Right lobe of liver (tissue), 6 donors: ENCODE measurements at regions not wholly inside any gene's neighbourhood (a gene's known extent, or its start where the extent isn't known, plus 50 kb on each side); places are given as distances from the start of the nearest gene placed in this dataset.

ENCODE experiments used
- ATAC-seq, 4 donors: fragments of 200-7000 bp; cut with Tn5 transposase; one replicate each; pipeline ENCODE4 v1.9.1; 2020; ENCODE audit warnings: mild to moderate bottlenecking in 4 of 4, moderate library complexity in 4 of 4
- DNase-seq, 3 donors: peaks; one replicate each; pipeline ENCODE4 v3.0.0-alpha.2; 2020
- H3K27ac ChIP-seq, 3 donors: fragments of 200-600 bp; one replicate each; pipeline ENCODE4 v1.8.0; 2022
- H3K27me3 ChIP-seq, 2 donors: fragments of 200-600 bp; one replicate each; pipeline ENCODE4 v1.8.0; 2022
- H3K36me3 ChIP-seq, 4 donors: fragments of 200-600 bp; sonication (generic) in 1 of 4; one replicate each; pipeline versions ENCODE4 v1.5.1 to v1.8.0; 2017 to 2022; ENCODE audit warnings: control low read depth in 1 of 4
- H3K4me1 ChIP-seq, 4 donors: fragments of 200-600 bp; sonication (generic) in 1 of 4; one replicate each; pipeline versions ENCODE4 v1.5.1 to v1.8.0; 2017 to 2022; ENCODE audit warnings: control low read depth in 1 of 4
- H3K4me3 ChIP-seq, 3 donors: fragments of 200-600 bp; one replicate each; pipeline ENCODE4 v1.8.0; 2022
- H3K9me3 ChIP-seq, 4 donors: fragments of 200-600 bp; sonication (generic) in 1 of 4; one replicate each; pipeline versions ENCODE4 v1.5.1 to v1.8.0; 2017 to 2022; ENCODE audit warnings: control low read depth in 1 of 4
- POLR2A ChIP-seq: fragments of 450-650 bp; IDR thresholded peaks from one replicate; pipeline ENCODE4 v1.6.1; 2017; ENCODE audit warnings: antibody characterized with exemption, mild to moderate bottlenecking
- WGBS: methylation state at CpG from one replicate; pipeline ENCODE4 v1.1.6; 2018; ENCODE audit warnings: low coverage, low lambda C conversion rate; ENCODE audit not compliant: insufficient coverage; ENCODE audit errors: missing lambda C conversion rate; 5-methylcytosine and 5-hydroxymethylcytosine counted together
- intact Hi-C, 2 donors: fragments of 100-400 bp; cut with DNase I; formaldehyde crosslinking; loops; one replicate each; pipeline versions ENCODE4 v1.11.2 to v1.14.1; 2022
- TF ChIP-seq, protein P1 (sequence below), 4 donors: fragments of 200-600 bp in 3 of 4; fragments of 450-650 bp in 1 of 4; IDR thresholded peaks; one replicate each; pipeline versions ENCODE4 v1.5.1 to v1.8.0; 2016 to 2022; ENCODE audit warnings: antibody characterized with exemption in 4 of 4, mild to moderate bottlenecking in 2 of 4
- donor health status: DM: no; HTN: yes; CAD: no.
- donor health status: DM: no; HTN: no; CAD: no.
- donor health status: DM: no; HTN: no; CAD: no.
- donor health status: DM: no; HTN: yes; CAD: no.
- donor health status: DM: no; HTN: yes; CAD: no.

DNA sequence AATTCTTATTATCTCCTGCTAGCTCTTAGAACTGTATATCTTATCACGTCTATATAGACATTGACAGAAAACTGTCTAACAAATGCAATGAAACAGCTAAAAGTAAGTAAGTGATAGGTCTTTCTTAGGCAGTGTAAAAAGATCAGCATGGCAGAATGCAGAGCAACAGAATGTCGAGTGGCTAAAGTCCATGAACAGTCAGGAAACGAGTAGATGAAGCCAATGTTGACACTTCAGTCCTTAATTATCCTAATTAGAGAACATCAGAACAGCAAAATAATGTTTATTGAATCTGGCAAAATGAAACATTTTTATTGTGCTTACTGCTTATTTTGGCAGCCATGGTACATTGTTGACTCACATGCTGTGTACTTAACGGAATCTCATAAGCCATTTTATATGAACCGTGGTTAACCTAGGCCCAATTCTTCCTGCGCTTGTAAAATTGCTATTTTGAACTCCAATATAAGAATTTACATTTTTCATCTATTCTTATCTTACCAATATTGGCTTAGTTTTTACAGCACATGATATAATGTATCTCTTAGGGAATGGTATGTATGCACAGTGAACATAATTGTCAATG is 748.1 kb downstream of the DACH1 start:
- no peak for ATAC-seq

DNA sequence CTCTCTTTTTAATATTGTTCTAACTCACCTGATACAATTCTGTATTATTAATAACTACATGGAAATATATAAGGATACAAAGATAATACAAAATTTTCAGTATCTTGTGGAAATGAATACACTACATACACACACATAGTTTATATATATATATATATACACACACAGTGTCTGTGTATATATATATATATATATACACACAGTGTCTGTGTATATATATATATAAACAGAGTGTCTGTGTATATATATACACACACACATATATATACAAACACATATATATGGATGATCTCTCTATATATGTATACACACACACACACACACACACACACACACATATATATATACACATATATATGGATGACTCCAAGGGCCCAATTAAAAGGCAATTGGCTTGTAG is 749.1 kb downstream of the DACH1 start:
- ATAC-seq: no peak
- Histone ChIP-seq H3K4me1 (no peaks in the 10 kb centered on the region), H3K9me3 (no peaks in the 10 kb centered on the region), H3K27ac (no peak overlapping the region), H3K27me3 (no peaks in the 10 kb centered on the region), H3K36me3 (no peaks in the 10 kb centered on the region), H3K4me3 (no peak overlapping the region)
- no peak for DNase-seq
- intact Hi-C loops: no loop called here
- TF ChIP-seq, protein P1, sequence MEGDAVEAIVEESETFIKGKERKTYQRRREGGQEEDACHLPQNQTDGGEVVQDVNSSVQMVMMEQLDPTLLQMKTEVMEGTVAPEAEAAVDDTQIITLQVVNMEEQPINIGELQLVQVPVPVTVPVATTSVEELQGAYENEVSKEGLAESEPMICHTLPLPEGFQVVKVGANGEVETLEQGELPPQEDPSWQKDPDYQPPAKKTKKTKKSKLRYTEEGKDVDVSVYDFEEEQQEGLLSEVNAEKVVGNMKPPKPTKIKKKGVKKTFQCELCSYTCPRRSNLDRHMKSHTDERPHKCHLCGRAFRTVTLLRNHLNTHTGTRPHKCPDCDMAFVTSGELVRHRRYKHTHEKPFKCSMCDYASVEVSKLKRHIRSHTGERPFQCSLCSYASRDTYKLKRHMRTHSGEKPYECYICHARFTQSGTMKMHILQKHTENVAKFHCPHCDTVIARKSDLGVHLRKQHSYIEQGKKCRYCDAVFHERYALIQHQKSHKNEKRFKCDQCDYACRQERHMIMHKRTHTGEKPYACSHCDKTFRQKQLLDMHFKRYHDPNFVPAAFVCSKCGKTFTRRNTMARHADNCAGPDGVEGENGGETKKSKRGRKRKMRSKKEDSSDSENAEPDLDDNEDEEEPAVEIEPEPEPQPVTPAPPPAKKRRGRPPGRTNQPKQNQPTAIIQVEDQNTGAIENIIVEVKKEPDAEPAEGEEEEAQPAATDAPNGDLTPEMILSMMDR (IDR thresholded peaks at IDR 0.05): no peak
- TF ChIP-seq POLR2A: no peak

More for the DNA sequence above, 748.1 kb downstream of the DACH1 start:
- no peaks in the 10 kb centered on the region for H3K27me3 ChIP-seq
- no peak for DNase-seq
- no peak overlapping the region for H3K4me3 ChIP-seq
- 83% methylated on average over 6 of the region's 6 CpGs for WGBS
- H3K4me1 ChIP-seq: no peaks in the 10 kb centered on the region
- TF ChIP-seq, protein P1 (IDR thresholded peaks at IDR 0.05): no peak
- TF ChIP-seq POLR2A: no peak
- H3K27ac ChIP-seq: no peak overlapping the region
- intact Hi-C loops: no loop called here
- no peaks in the 10 kb centered on the region for H3K9me3 ChIP-seq
- H3K36me3 ChIP-seq: no peaks in the 10 kb centered on the region

DNA sequence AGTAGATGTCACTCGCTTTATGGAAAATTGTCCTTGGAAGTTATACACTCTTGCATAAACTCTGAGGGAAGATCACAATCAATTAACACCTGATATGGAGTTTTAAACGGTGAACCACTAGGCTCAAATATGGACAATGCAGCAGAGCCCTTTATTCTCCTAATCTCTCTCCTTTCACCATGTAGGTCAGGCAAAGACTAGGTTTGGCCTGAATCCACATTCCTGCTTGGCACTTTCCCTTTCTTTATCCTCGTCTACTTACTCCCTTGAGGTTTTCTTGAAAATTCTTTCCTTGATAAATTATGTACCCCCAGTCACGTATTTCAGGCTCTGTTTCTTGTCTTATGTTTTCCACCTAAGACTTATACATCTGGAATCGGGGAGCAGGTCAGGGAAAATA is 751.7 kb downstream of the DACH1 start:
- Histone ChIP-seq H3K4me3 (no peak overlapping the region), H3K4me1 (no peaks in the 10 kb centered on the region), H3K27me3 (no peaks in the 10 kb centered on the region), H3K9me3 (no peaks in the 10 kb centered on the region), H3K27ac (no peak overlapping the region), H3K36me3 (no peaks in the 10 kb centered on the region)
- TF ChIP-seq, protein P1 (IDR thresholded peaks at IDR 0.05): no peak
- no peak for TF ChIP-seq POLR2A
- no peak for DNase-seq
- 46% methylated on average over 5 of the region's 5 CpGs for WGBS
- intact Hi-C loops: no loop called here
- no peak for ATAC-seq

DNA sequence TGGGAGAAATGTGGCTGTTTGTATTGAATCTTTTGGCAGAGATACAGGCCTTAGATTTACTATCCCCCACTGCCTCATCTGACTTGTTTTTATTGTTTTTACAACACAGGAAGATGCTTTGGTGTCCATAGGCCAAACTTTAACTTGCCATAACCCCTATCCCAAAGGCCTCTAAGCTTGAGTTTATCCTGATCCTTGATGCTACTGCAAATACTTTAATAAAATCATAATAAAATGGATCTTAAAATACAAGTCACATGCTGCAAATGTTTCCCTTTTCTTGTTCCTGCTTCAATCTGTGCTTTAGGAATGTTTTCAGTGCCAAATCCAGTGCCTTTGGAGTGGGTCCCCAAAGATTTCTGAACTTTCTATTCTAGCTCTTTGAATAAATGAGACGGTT is 770.6 kb downstream of the DACH1 start:
- H3K27me3 ChIP-seq: no peaks in the 10 kb centered on the region
- no peak overlapping the region for H3K27ac ChIP-seq
- TF ChIP-seq, protein P1 (IDR thresholded peaks at IDR 0.05): no peak
- TF ChIP-seq POLR2A: no peak
- no peaks in the 10 kb centered on the region for H3K4me1 ChIP-seq
- ATAC-seq: no peak
- no peak overlapping the region for H3K4me3 ChIP-seq
- H3K36me3 ChIP-seq: no peaks in the 10 kb centered on the region
- WGBS: 36% methylated on average over 1 of the region's 1 CpG
- H3K9me3 ChIP-seq: no peaks in the 10 kb centered on the region
- intact Hi-C loops: no loop called here
- no peak for DNase-seq

DNA sequence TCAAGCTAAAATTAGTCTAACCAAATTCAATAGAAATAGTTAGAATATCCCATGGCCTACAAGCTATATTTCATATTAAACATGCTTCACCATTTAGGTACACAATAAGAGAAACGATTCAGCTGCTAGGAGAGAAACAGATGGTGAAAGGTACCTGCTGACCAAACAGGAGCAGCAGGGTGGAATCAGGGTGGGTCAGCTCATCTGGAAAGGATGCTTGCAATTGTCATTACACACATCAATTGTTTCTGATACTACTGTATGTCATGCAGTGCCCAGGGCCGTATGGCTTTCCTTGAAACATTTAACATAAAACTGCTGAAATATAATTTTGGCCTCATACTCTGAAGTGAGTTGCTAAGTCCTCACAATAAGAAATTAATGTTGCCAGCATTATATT is 776.0 kb downstream of the DACH1 start:
- DNase-seq (no peak), ATAC-seq (no peak)
- H3K9me3 ChIP-seq: no peaks in the 10 kb centered on the region
- H3K27ac ChIP-seq: no peak overlapping the region
- no peak overlapping the region for H3K4me3 ChIP-seq
- H3K36me3 ChIP-seq: no peaks in the 10 kb centered on the region
- H3K4me1 ChIP-seq: no peaks in the 10 kb centered on the region
- intact Hi-C loops: no loop called here
- 73% methylated on average over 1 of the region's 2 CpGs for WGBS
- no peak for TF ChIP-seq POLR2A
- TF ChIP-seq, protein P1 (IDR thresholded peaks at IDR 0.05): no peak
- H3K27me3 ChIP-seq: no peaks in the 10 kb centered on the region
